Mesenchymal stem cell (in vitro differentiated cells and primary cell): ENCODE measurements at regions not wholly inside any gene's neighbourhood (a gene's known extent, or its start where the extent isn't known, plus 50 kb on each side); places are given as distances from the start of the nearest gene placed in this dataset.
"Not testable (repeated sequence)": the region's sequence is repeated elsewhere in the genome, so short reads cannot be mapped to it uniquely, and the experiment has no call there.

Source experiments
- DNase-seq: peaks from one replicate; pipeline ENCODE4 v3.0.0-alpha.2; 2013
- H2AFZ ChIP-seq: one replicate; pipeline ENCODE4 v1.6.1; 2013; ENCODE audit warnings: low read depth, mild to moderate bottlenecking, control low read depth, inconsistent platforms, low read length, moderate library complexity
- H2AK5ac ChIP-seq: 2 replicates; pipeline ENCODE4 v1.6.1; 2013; ENCODE audit warnings: low read length, moderate library complexity, mild to moderate bottlenecking, inconsistent platforms; ENCODE audit not compliant: severe bottlenecking
- H2BK120ac ChIP-seq: one replicate; pipeline ENCODE4 v1.6.1; 2013; ENCODE audit warnings: low read depth, mild to moderate bottlenecking, inconsistent platforms, low read length, moderate library complexity
- H2BK12ac ChIP-seq, 2 experiments: one replicate each; pipeline ENCODE4 v1.6.1; 2013; ENCODE audit warnings: inconsistent platforms in 2 of 2, low read length in 2 of 2, mild to moderate bottlenecking in 2 of 2, moderate library complexity in 2 of 2, control low read depth in 1 of 2
- H2BK15ac ChIP-seq: one replicate; pipeline ENCODE4 v1.6.1; 2013; ENCODE audit warnings: mild to moderate bottlenecking, low read depth, inconsistent platforms; ENCODE audit not compliant: poor library complexity, severe bottlenecking
- H2BK5ac ChIP-seq: 2 replicates; pipeline ENCODE4 v1.6.1; 2013; ENCODE audit warnings: low read depth, mild to moderate bottlenecking, low read length, control low read depth, inconsistent platforms; ENCODE audit not compliant: poor library complexity, severe bottlenecking
- H3K14ac ChIP-seq, 2 experiments: one replicate each; pipeline ENCODE4 v1.6.1; 2013; ENCODE audit warnings: inconsistent platforms in 2 of 2, low read length in 2 of 2, control low read depth in 1 of 2, mild to moderate bottlenecking in 1 of 2, moderate library complexity in 1 of 2
- H3K18ac ChIP-seq, 2 experiments: one replicate each; pipeline ENCODE4 v1.6.1; 2013; ENCODE audit warnings: inconsistent platforms in 2 of 2, low read length in 2 of 2, control low read depth in 1 of 2, low read depth in 1 of 2, mild to moderate bottlenecking in 1 of 2
- H3K23ac ChIP-seq, 2 experiments: one replicate each; pipeline ENCODE4 v1.6.1; 2013; ENCODE audit warnings: inconsistent platforms in 2 of 2, low read length in 2 of 2, mild to moderate bottlenecking in 2 of 2, moderate library complexity in 2 of 2, control low read depth in 1 of 2
- H3K27ac ChIP-seq: 2 replicates; pipeline ENCODE4 v1.5.1; 2013; ENCODE audit warnings: mild to moderate bottlenecking, moderate library complexity, low read length, control low read depth, inconsistent platforms; ENCODE audit not compliant: poor library complexity, severe bottlenecking
- H3K27me3 ChIP-seq, 2 experiments: 2 replicates each; pipeline versions ENCODE4 v1.6.1 to v1.7.0; 2013; ENCODE audit warnings: low read length in 2 of 2, mild to moderate bottlenecking in 2 of 2, moderate library complexity in 2 of 2, control low read depth in 1 of 2, inconsistent platforms in 1 of 2; ENCODE audit not compliant: control insufficient read depth in 1 of 2, insufficient read depth in 1 of 2
- H3K36me3 ChIP-seq, 2 experiments: 2 replicates each; pipeline versions ENCODE4 v1.6.1 to v1.7.0; 2013; ENCODE audit warnings: low read length in 2 of 2, control low read depth in 1 of 2, inconsistent platforms in 1 of 2, low read depth in 1 of 2, mild to moderate bottlenecking in 1 of 2; ENCODE audit not compliant: insufficient read depth in 2 of 2, control insufficient read depth in 1 of 2
- H3K4ac ChIP-seq, 2 experiments: one replicate each; pipeline ENCODE4 v1.6.1; 2013; ENCODE audit warnings: inconsistent platforms in 2 of 2, low read length in 2 of 2, mild to moderate bottlenecking in 2 of 2, moderate library complexity in 2 of 2, control low read depth in 1 of 2, low read depth in 1 of 2
- H3K4me1 ChIP-seq: 2 replicates; pipeline ENCODE4 v1.6.1; 2013; ENCODE audit warnings: low read depth, low read length, control low read depth; ENCODE audit not compliant: control insufficient read depth, insufficient read depth
- H3K4me2 ChIP-seq: 2 replicates; pipeline ENCODE4 v1.6.1; 2013; ENCODE audit warnings: low read length, mild to moderate bottlenecking, inconsistent platforms; ENCODE audit not compliant: poor library complexity, severe bottlenecking
- H3K4me3 ChIP-seq, 2 experiments: 2 replicates each; pipeline versions ENCODE4 v1.5.1 to v1.7.0; 2013; ENCODE audit warnings: low read length in 2 of 2, mild to moderate bottlenecking in 2 of 2, control low read depth in 1 of 2, low read depth in 1 of 2; ENCODE audit not compliant: insufficient read depth in 1 of 2
- H3K79me1 ChIP-seq: replicated peaks from 2 replicates; pipeline ENCODE4 v1.6.1; 2013; ENCODE audit warnings: mild to moderate bottlenecking, control low read depth, low read length, inconsistent platforms; ENCODE audit not compliant: poor library complexity, severe bottlenecking
- H3K9ac ChIP-seq: 2 replicates; pipeline ENCODE4 v1.7.0; 2013; ENCODE audit warnings: mild to moderate bottlenecking, low read length, moderate library complexity
- H3K9me3 ChIP-seq: 2 replicates; pipeline ENCODE4 v1.7.0; 2013; ENCODE audit warnings: mild to moderate bottlenecking, low read length; ENCODE audit not compliant: control insufficient read depth
- H4K8ac ChIP-seq: one replicate; pipeline ENCODE4 v1.6.1; 2013; ENCODE audit warnings: inconsistent platforms, mild to moderate bottlenecking, low read length, moderate library complexity
- H4K91ac ChIP-seq: one replicate; pipeline ENCODE4 v1.6.1; 2013; ENCODE audit warnings: mild to moderate bottlenecking, low read length, inconsistent platforms
- WGBS: methylation state at CpG from one replicate; pipeline ENCODE4 v1.1.7; 2013; ENCODE audit warnings: mixed read lengths; 5-methylcytosine and 5-hydroxymethylcytosine counted together

GRCh38 chr14:101673873-101674272 is 87.6 kb upstream of the PPP2R5C start:
- no peak overlapping the region for H4K91ac ChIP-seq
- H3K4me3 ChIP-seq = no peak overlapping the region
- DNase-seq = no peak
- no peaks in the 10 kb centered on the region for H3K4me1 ChIP-seq
- H2AFZ ChIP-seq = no peak overlapping the region
- no peak overlapping the region for H3K27ac ChIP-seq
- peaks cover 27% of the 10 kb centered on the region for H3K9me3 ChIP-seq
- H3K4ac ChIP-seq = no peak overlapping the region
- H3K14ac ChIP-seq = no peak overlapping the region
- H2BK15ac ChIP-seq = no peak overlapping the region
- no peak overlapping the region for H4K8ac ChIP-seq
- no peaks in the 10 kb centered on the region for H3K36me3 ChIP-seq
- no peak overlapping the region for H3K23ac ChIP-seq
- no peak overlapping the region for H2BK12ac ChIP-seq
- H2BK120ac ChIP-seq = no peak overlapping the region
- H3K79me1 ChIP-seq = no peaks in the 10 kb centered on the region
- H2BK5ac ChIP-seq = no peak overlapping the region
- H3K18ac ChIP-seq = no peak overlapping the region
- no peak overlapping the region for H2AK5ac ChIP-seq
- no peak overlapping the region for H3K4me2 ChIP-seq
- peaks cover 0 to 7% of the 10 kb centered on the region in 2 experiments for H3K27me3 ChIP-seq
- no peak overlapping the region for H3K9ac ChIP-seq
- WGBS = 72% methylated on average over 3 of the region's 5 CpGs

GRCh38 chr14:101675835-101676234 is 85.7 kb upstream of the PPP2R5C start:
- not testable (repeated sequence) for H4K8ac ChIP-seq, H2AK5ac ChIP-seq, H2BK15ac ChIP-seq, H2BK120ac ChIP-seq, DNase-seq, H3K9me3 ChIP-seq, H2BK5ac ChIP-seq, H3K4me1 ChIP-seq, H3K4ac ChIP-seq, H3K27me3 ChIP-seq, H3K18ac ChIP-seq, H4K91ac ChIP-seq, H2AFZ ChIP-seq, H3K14ac ChIP-seq, H3K9ac ChIP-seq, H3K4me3 ChIP-seq, H3K23ac ChIP-seq, H3K79me1 ChIP-seq, H3K36me3 ChIP-seq, H2BK12ac ChIP-seq, H3K27ac ChIP-seq, H3K4me2 ChIP-seq
- WGBS = no CpG with 5 or more reads among the region's 2 CpGs

- not testable (repeated sequence) for H2AFZ ChIP-seq, H3K14ac ChIP-seq, H3K4ac ChIP-seq, H3K27me3 ChIP-seq, H3K4me1 ChIP-seq, H3K4me2 ChIP-seq, H3K36me3 ChIP-seq, DNase-seq, H2BK5ac ChIP-seq, H4K91ac ChIP-seq, H2BK15ac ChIP-seq, H3K9me3 ChIP-seq, H3K23ac ChIP-seq, H2AK5ac ChIP-seq, H3K4me3 ChIP-seq, H3K79me1 ChIP-seq, H2BK120ac ChIP-seq, H3K27ac ChIP-seq, H4K8ac ChIP-seq, H2BK12ac ChIP-seq, H3K18ac ChIP-seq, H3K9ac ChIP-seq
- WGBS = 94% methylated on average over 11 of the region's 11 CpGs
Measured at GRCh38 chr14:101677912-101678327, 83.6 kb upstream of the PPP2R5C start.

GRCh38 chr14:101681795-101682194 is 79.7 kb upstream of the PPP2R5C start:
- Histone ChIP-seq H3K4ac (no peak overlapping the region), H3K4me3 (no peak overlapping the region), H3K4me2 (no peak overlapping the region), H3K36me3 (no peaks in the 10 kb centered on the region), H4K91ac (no peak overlapping the region), H3K4me1 (no peaks in the 10 kb centered on the region), H2BK15ac (no peak overlapping the region), H3K79me1 (no peaks in the 10 kb centered on the region), H3K14ac (no peak overlapping the region), H2BK120ac (no peak overlapping the region), H3K27ac (no peak overlapping the region), H3K9me3 (no peaks in the 10 kb centered on the region), H4K8ac (no peak overlapping the region), H3K18ac (no peak overlapping the region), H3K27me3 (peaks cover 13% of the 10 kb centered on the region in 2 experiments), H2AK5ac (no peak overlapping the region), H3K9ac (no peak overlapping the region), H3K23ac (no peak overlapping the region), H2BK5ac (no peak overlapping the region), H2BK12ac (no peak overlapping the region), H2AFZ (no peak overlapping the region)
- WGBS = 50% methylated on average over 1 of the region's 2 CpGs
- DNase-seq = no peak
